GM12891 (cell line): ENCODE measurements at regions not wholly inside any gene's neighbourhood (a gene's known extent, or its start where the extent isn't known, plus 50 kb on each side); places are given as distances from the start of the nearest gene placed in this dataset.

Experiments used
- PAX5 ChIP-seq: IDR thresholded peaks from 2 replicates; pipeline ENCODE4 v1.6.1; 2011; ENCODE audit warnings: low read length, moderate library complexity, mild to moderate bottlenecking; ENCODE audit not compliant: insufficient read depth, severe bottlenecking
- POLR2A ChIP-seq: IDR thresholded peaks from 2 replicates; pipeline ENCODE4 v1.6.1; 2011; ENCODE audit warnings: low read depth, low read length, control low read depth
- POLR2AphosphoS5 ChIP-seq: IDR thresholded peaks from 2 replicates; pipeline ENCODE4 v1.6.1; 2011; ENCODE audit warnings: low read depth, low read length, control low read depth
- POU2F2 ChIP-seq: IDR thresholded peaks from 2 replicates; pipeline ENCODE4 v1.6.1; 2011; ENCODE audit warnings: low read depth, mild to moderate bottlenecking, control low read depth, low read length, moderate library complexity
- SPI1 ChIP-seq: IDR thresholded peaks from 2 replicates; pipeline ENCODE4 v1.6.1; 2011; ENCODE audit warnings: low read depth, low read length, control low read depth
- TAF1 ChIP-seq: IDR thresholded peaks from 2 replicates; pipeline ENCODE4 v1.6.1; 2011; ENCODE audit warnings: low read depth, low read length, control low read depth

DNA sequence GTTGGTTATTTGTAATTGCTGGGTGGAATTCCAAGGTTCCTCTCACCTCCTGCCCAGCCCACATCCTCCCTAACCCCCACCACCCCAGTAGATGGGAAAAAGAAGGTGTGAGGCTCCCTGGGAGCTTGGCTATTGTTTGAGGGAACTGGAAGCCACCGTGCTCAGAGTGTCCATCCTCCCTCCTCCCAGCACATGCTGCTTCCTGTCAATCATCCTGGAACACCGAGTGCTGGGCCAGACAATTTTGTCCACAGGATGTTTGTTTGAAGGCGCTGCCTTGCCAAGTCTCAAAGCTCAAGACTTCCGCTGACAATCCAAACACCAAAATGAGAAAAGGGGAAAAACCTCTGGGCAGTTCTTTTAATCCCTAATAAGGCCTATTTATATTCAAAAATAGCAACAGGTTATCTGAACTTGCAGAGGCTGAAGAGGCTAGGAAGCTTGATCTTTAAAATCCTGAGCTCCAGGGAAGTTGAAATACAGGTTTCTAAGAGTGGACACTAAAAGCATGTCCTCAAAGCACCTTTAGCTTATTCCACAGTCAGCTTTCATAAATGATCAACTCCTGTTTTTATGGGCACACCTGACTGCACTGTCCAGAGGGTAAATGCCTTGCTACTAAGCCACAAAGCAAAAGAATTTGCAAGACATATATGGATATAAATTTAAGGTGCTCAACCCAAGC lies 286.7 kb downstream of the NFIB start:
- no peak for TF ChIP-seq POLR2AphosphoS5
- no peak for TF ChIP-seq POLR2A
- TF ChIP-seq TAF1, result no peak
- TF ChIP-seq PAX5, result no peak
- TF ChIP-seq POU2F2, result no peak
- no peak for TF ChIP-seq SPI1
